ENCODE measurements at regions not wholly inside any gene's neighbourhood (a gene's known extent, or its start where the extent isn't known, plus 50 kb on each side); places are given as distances from the start of the nearest gene placed in this dataset.

DNA sequence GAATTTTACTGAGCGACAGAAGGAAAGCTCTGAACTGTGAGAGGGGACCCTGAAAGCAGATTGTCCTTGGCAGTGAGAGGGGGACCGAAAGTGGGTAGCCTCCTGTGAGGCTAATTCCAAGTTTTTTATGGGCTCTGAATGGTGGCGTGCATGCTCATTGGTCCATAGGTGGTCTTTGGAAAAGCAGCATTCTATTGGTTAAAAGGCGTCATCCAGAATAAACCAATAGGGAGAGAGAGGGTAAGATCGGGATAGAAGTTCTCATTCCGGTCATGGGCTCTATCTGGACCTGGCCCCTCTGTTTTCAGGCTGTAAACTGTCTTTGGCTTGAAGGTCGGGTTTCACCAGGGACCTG is 539.8 kb upstream of the PCDH9 start:
- H3K4me3 Mint-ChIP-seq, result no peak overlapping the region

GRCh38 chr13:67769063-67769986 is 539.2 kb upstream of the PCDH9 start:
- Mint-ChIP-seq H3K4me1 (no peaks in the 10 kb centered on the region), H3K4me3 (no peak overlapping the region), H3K27ac (no peak overlapping the region), H3K9me3 (peaks cover 12% of the 10 kb centered on the region), H3K36me3 (no peaks in the 10 kb centered on the region)
- no peak for DNase-seq (ENCODE audit: low spot score in 2 of 2)
- no peak for ATAC-seq

More for the DNA sequence above, 539.8 kb upstream of the PCDH9 start:
- no peaks in the 10 kb centered on the region for H3K36me3 Mint-ChIP-seq
- H3K27ac Mint-ChIP-seq, result no peak overlapping the region
- no peaks in the 10 kb centered on the region for H3K4me1 Mint-ChIP-seq
- peaks cover 11% of the 10 kb centered on the region for H3K9me3 Mint-ChIP-seq
- DNase-seq (ENCODE audit: low spot score in 2 of 2) (no peak), ATAC-seq (no peak)

DNA sequence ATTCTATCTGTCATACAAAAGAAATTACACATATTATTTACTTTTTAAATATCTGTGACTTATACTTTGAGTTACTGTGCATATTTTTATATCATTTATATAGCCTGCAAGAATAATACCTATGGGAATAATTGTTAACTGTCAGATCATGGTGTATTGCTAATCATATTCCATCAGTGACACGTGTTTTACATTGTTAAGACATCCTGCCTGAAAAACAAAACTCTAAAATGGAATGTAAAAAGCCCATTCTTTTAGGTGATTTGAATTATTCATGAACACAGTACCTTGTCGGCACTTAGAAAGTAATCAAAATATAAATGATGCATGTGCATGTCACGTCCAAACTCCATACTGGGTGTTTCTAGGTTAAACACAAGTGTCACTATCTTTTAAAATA is 533.8 kb upstream of the PCDH9 start:
- Mint-ChIP-seq H3K36me3 (no peaks in the 10 kb centered on the region), H3K9me3 (peaks cover 14% of the 10 kb centered on the region), H3K4me3 (no peak overlapping the region), H3K4me1 (no peaks in the 10 kb centered on the region), H3K27ac (no peak overlapping the region)
- DNase-seq (ENCODE audit: low spot score in 2 of 2) (no peak), ATAC-seq (no peak)

DNA sequence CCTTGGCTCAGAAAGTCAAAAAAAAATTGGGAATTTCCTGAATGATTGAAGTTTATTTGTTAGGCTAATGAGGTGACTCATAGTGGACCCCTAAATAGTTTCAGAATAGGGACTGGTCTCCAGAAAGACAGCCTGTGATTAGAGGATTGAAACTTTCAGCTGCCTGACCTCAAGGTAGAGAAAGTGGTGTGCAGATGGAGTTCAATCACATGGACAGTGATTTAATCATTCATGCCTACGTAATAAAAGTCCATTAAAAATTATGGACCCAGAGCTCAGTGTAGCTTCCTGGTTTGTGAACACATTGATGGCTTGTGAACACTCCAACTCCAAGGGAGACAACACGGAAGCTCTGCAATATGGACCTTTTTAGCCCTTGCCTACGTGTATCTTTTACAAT is 533.2 kb upstream of the PCDH9 start:
- Mint-ChIP-seq H3K4me3 (no peak overlapping the region), H3K36me3 (no peaks in the 10 kb centered on the region), H3K9me3 (peaks cover 14% of the 10 kb centered on the region), H3K27ac (no peak overlapping the region), H3K4me1 (no peaks in the 10 kb centered on the region)
- ATAC-seq, result no peak
- DNase-seq (ENCODE audit: low spot score in 2 of 2), result no peak

DNA sequence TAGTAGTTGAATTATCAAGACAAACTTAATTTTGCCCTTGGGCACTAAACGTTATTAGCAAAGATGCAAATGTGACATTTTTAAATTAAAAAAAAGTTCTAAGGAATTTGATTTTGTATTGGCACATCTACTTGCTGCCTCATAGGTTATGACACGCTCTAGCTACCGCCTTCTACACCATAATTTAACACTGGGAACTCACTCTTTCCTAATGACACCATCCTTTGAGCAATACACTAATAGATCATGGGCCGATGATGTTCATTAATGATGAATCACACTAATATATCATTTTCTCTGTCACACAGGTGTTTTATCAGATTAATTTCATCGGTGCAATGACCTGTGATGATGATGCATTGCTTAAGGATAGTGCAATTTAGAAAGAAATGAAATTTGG is 528.8 kb upstream of the PCDH9 start:
- no peaks in the 10 kb centered on the region for H3K4me1 Mint-ChIP-seq
- ATAC-seq, result no peak
- no peaks in the 10 kb centered on the region for H3K36me3 Mint-ChIP-seq
- no peak overlapping the region for H3K4me3 Mint-ChIP-seq
- H3K27ac Mint-ChIP-seq, result no peak overlapping the region
- H3K9me3 Mint-ChIP-seq, result peaks cover 14% of the 10 kb centered on the region
- DNase-seq (ENCODE audit: low spot score in 2 of 2), result no peak

DNA sequence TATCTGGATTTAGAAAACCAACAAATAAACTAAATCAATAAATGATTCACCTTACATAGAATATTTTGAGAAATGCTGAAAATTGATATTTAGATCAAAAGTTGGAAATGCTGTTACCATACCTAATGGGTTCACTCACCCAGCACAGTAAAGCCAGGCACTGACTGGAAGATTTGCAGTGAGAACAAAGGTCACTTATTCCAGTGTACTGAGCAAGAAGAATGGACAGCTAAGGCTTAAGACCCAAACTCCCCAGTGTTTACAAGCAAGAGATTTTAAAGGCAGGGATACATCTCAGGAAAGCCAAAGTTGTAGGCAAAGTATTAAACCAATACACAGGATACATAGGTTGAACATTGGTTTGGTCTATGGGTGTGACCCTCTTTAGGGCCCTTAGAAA is 523.9 kb upstream of the PCDH9 start:
- DNase-seq (ENCODE audit: low spot score in 2 of 2), result no peak
- Mint-ChIP-seq H3K36me3 (no peaks in the 10 kb centered on the region), H3K27ac (no peak overlapping the region), H3K4me3 (no peak overlapping the region), H3K4me1 (no peaks in the 10 kb centered on the region), H3K9me3 (peaks cover 21% of the 10 kb centered on the region)
- ATAC-seq, result no peak

DNA sequence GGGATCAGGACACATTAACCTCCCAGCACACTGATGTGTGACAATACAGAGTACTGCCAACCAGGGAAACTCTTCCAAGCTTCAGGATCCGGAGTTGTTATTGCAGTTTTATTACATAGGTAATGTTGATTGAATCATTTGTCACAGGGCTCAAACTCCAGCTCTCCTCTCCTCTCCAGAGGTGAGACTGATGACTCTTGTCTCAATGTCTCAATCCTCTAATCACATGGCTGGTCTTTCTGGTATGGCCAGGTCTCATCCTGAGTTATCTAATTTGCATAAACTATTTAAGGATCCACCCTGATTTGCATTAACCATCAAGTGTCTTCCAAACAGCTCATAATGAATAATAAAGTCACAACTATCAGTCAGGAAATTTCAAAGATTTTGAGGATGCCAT is 522.6 kb upstream of the PCDH9 start:
- no peaks in the 10 kb centered on the region for H3K36me3 Mint-ChIP-seq
- ATAC-seq (no peak), DNase-seq (ENCODE audit: low spot score in 2 of 2) (no peak)
- H3K4me1 Mint-ChIP-seq, result no peaks in the 10 kb centered on the region
- H3K27ac Mint-ChIP-seq, result no peak overlapping the region
- no peak overlapping the region for H3K4me3 Mint-ChIP-seq
- H3K9me3 Mint-ChIP-seq, result peaks cover 22% of the 10 kb centered on the region

DNA sequence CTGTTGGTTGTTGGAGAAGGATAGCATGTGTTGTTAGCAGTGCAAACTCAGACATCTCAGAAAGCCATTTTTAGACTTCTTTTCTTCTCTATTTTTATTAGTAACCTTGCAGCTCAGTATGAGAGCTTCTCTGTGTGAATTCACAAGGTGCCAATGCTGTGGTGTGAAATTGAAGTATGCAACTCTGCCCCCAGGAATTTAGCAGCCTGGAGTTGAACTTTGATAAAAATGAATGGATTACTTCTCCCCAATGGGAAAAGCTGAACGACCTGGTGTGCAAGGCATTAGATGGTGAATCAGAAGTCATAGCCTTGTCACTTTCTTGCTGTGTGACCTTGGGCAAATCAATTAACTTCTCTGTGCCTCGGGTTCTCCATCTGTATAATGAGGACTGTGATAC is 512.3 kb upstream of the PCDH9 start:
- Mint-ChIP-seq H3K36me3 (no peaks in the 10 kb centered on the region), H3K4me3 (no peak overlapping the region), H3K9me3 (peaks cover 10% of the 10 kb centered on the region)

DNA sequence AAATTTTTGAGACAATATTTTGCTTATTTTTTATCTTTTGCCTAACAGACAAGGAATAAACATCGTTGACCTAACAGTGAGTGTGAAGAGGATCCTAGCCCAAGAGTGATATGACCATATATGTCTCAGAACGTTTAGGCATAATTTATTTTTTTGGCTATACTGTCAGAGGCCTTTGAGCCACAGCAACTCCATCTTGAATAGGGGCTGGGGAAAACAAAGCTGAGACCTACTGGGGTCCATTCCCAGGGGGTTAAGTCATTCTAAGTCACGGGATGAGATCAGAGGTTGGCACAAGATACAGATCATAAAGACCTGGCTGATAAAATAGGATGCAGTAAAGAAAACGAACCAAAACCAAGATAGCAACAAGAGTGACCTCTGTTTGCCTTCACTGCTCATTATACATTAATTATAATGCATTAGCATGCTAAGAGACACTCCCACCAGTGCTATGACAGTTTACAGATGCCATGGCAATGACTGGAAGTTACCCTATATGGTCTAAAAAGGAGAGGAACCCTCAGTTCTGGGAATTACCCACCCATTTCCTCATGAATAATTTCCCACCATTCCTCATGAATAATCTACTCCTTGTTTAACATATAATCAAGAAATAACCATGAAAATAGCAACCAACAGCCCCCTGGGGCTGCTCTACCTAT is 510.9 kb upstream of the PCDH9 start:
- H3K27ac Mint-ChIP-seq, result no peak overlapping the region
- no peaks in the 10 kb centered on the region for H3K36me3 Mint-ChIP-seq
- ATAC-seq, result no peak
- peaks cover 8% of the 10 kb centered on the region for H3K9me3 Mint-ChIP-seq
- DNase-seq (ENCODE audit: low spot score in 2 of 2), result no peak
- H3K4me3 Mint-ChIP-seq, result no peak overlapping the region
- no peaks in the 10 kb centered on the region for H3K4me1 Mint-ChIP-seq

More for the DNA sequence above, 512.3 kb upstream of the PCDH9 start:
- ATAC-seq (no peak), DNase-seq (ENCODE audit: low spot score in 2 of 2) (no peak)
- Mint-ChIP-seq H3K4me1 (no peaks in the 10 kb centered on the region), H3K27ac (no peak overlapping the region)

GRCh38 chr13:67736646-67737420 is 506.7 kb upstream of the PCDH9 start:
- Mint-ChIP-seq H3K4me1 (no peaks in the 10 kb centered on the region), H3K36me3 (no peaks in the 10 kb centered on the region), H3K4me3 (no peak overlapping the region), H3K27ac (no peak overlapping the region), H3K9me3 (peaks cover 21% of the 10 kb centered on the region)
- ATAC-seq (no peak), DNase-seq (ENCODE audit: low spot score in 2 of 2) (no peak)

- no peak overlapping the region for H3K27ac Mint-ChIP-seq
- no peak overlapping the region for H3K4me3 Mint-ChIP-seq
- no peaks in the 10 kb centered on the region for H3K4me1 Mint-ChIP-seq
- ATAC-seq, result no peak
- peaks cover 29% of the 10 kb centered on the region for H3K9me3 Mint-ChIP-seq
- DNase-seq (ENCODE audit: low spot score in 2 of 2), result no peak
- H3K36me3 Mint-ChIP-seq, result no peaks in the 10 kb centered on the region
Measured at GRCh38 chr13:67735651-67736050, 505.5 kb upstream of the PCDH9 start.

DNA sequence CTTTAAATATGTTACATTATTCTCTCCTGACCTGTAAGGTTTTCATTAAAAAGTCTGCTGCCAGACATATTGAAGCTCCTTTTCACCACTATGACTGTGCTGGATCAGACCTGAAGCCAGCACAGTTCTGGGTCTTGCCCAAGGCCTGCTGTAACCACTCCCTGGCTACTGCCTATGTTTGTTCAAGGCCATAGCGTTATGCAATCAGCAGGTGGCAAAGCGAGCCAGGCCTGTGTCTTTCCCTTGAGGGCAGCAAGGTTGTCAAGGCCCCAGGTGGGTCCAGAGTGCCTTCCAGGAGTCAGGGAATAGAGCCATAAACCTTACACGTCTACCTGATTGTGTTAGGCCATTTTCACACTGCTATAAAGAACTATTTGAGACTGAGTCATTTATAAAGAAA is 496.8 kb upstream of the PCDH9 start:
- Mint-ChIP-seq H3K9me3 (peaks cover 25% of the 10 kb centered on the region), H3K4me1 (no peaks in the 10 kb centered on the region), H3K36me3 (no peaks in the 10 kb centered on the region), H3K4me3 (no peak overlapping the region), H3K27ac (no peak overlapping the region)
- ATAC-seq (no peak), DNase-seq (ENCODE audit: low spot score in 2 of 2) (no peak)

DNA sequence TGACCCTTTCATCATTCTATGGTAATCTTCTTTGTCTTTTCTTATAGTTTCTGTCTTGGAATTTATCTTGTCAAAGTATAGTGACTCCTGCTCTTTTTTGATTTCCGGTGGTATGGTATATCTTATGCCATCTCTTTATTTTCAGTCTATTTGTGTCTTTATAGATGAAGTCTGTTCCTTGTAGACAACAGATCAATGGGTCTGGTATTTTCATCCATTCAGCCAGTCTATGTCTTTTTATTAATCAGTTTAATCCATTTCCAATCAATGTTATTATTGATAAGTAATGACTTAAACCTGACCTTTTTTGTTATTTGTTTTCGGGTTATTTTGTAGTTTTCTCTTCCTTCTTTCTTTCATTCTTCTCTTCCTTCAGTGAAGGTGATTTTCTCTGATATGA is 495.9 kb upstream of the PCDH9 start:
- Mint-ChIP-seq H3K9me3 (peaks cover 20% of the 10 kb centered on the region), H3K27ac (no peak overlapping the region), H3K36me3 (no peaks in the 10 kb centered on the region), H3K4me1 (no peaks in the 10 kb centered on the region), H3K4me3 (no peak overlapping the region)
- DNase-seq (ENCODE audit: low spot score in 2 of 2), result no peak
- ATAC-seq, result no peak

GRCh38 chr13:67713571-67713970 is 483.4 kb upstream of the PCDH9 start:
- H3K36me3 Mint-ChIP-seq, result no peaks in the 10 kb centered on the region
- no peaks in the 10 kb centered on the region for H3K4me1 Mint-ChIP-seq
- no peak overlapping the region for H3K4me3 Mint-ChIP-seq
- no peak overlapping the region for H3K27ac Mint-ChIP-seq
- DNase-seq (ENCODE audit: low spot score in 2 of 2) (no peak), ATAC-seq (no peak)
- H3K9me3 Mint-ChIP-seq, result peaks cover 20% of the 10 kb centered on the region

GRCh38 chr13:67696775-67697174 is 466.6 kb upstream of the PCDH9 start:
- no peak overlapping the region for H3K4me3 Mint-ChIP-seq
- ATAC-seq (no peak), DNase-seq (ENCODE audit: low spot score in 2 of 2) (no peak)
- no peaks in the 10 kb centered on the region for H3K4me1 Mint-ChIP-seq
- no peaks in the 10 kb centered on the region for H3K36me3 Mint-ChIP-seq
- no peak overlapping the region for H3K27ac Mint-ChIP-seq
- peaks cover 15% of the 10 kb centered on the region for H3K9me3 Mint-ChIP-seq
